DND-41 (cell line): ENCODE measurements at regions not wholly inside any gene's neighbourhood (a gene's known extent, or its start where the extent isn't known, plus 50 kb on each side); places are given as distances from the start of the nearest gene placed in this dataset.

Source experiments
- ATAC-seq: fragments of 200-7000 bp; cut with Tn5 transposase; 3 replicates; pipeline ENCODE4 v1.9.1; 2021; ENCODE audit warnings: low read depth; ENCODE audit not compliant: insufficient read depth
- DNase-seq: peaks from one replicate; pipeline ENCODE4 v3.0.0-alpha.2; 2020
- H2AFZ ChIP-seq: 2 replicates; pipeline ENCODE4 v1.6.0; 2012; ENCODE audit warnings: low read depth, low read length
- H3K27ac ChIP-seq: 2 replicates; pipeline ENCODE4 v1.5.1; 2012; ENCODE audit warnings: low read length, inconsistent platforms
- H3K27me3 ChIP-seq: fragments of 200-600 bp; sonication (generic); 2 replicates; pipeline ENCODE4 v1.6.0; 2012; ENCODE audit warnings: low read length, mild to moderate bottlenecking, inconsistent platforms; ENCODE audit not compliant: insufficient read depth, poor library complexity
- H3K36me3 ChIP-seq: 2 replicates; pipeline ENCODE4 v1.5.1; 2012; ENCODE audit warnings: low read length, inconsistent platforms; ENCODE audit not compliant: insufficient read depth
- H3K4me1 ChIP-seq: 2 replicates; pipeline ENCODE4 v1.5.1; 2012; ENCODE audit warnings: mild to moderate bottlenecking, low read length; ENCODE audit not compliant: insufficient read depth
- H3K4me2 ChIP-seq: 2 replicates; pipeline ENCODE4 v1.6.0; 2012; ENCODE audit warnings: mild to moderate bottlenecking, moderate library complexity, low read length, inconsistent platforms; ENCODE audit not compliant: insufficient read depth
- H3K4me3 ChIP-seq, 2 experiments: fragments of 200-600 bp in 1 of 2; shearing (Covaris generic) in 1 of 2; 2 replicates each; pipeline ENCODE4 v1.5.1; 2012 to 2016; ENCODE audit warnings: inconsistent platforms in 2 of 2, low read length in 2 of 2, mild to moderate bottlenecking in 2 of 2, low read depth in 1 of 2, moderate library complexity in 1 of 2
- H3K79me2 ChIP-seq: 2 replicates; pipeline ENCODE4 v1.6.0; 2012; ENCODE audit warnings: low read length, inconsistent platforms; ENCODE audit not compliant: insufficient read depth
- H3K9ac ChIP-seq: 2 replicates; pipeline ENCODE4 v1.6.0; 2012; ENCODE audit warnings: low read depth, mild to moderate bottlenecking, inconsistent platforms, low read length, moderate library complexity
- H3K9me3 ChIP-seq: 2 replicates; pipeline ENCODE4 v1.5.1; 2012; ENCODE audit warnings: low read length, moderate library complexity, mild to moderate bottlenecking, inconsistent platforms; ENCODE audit not compliant: insufficient read depth, severe bottlenecking
- H4K20me1 ChIP-seq: 2 replicates; pipeline ENCODE4 v1.6.0; 2012; ENCODE audit warnings: low read length; ENCODE audit not compliant: insufficient read depth
- EZH2 ChIP-seq: IDR thresholded peaks from 3 replicates; pipeline ENCODE4 v1.6.1; 2012; ENCODE audit warnings: borderline replicate concordance, low read depth, mild to moderate bottlenecking, moderate library complexity, low read length, inconsistent platforms; ENCODE audit not compliant: severe bottlenecking
- TF ChIP-seq, protein P1 (sequence below): IDR thresholded peaks from 2 replicates; pipeline ENCODE4 v1.5.1; 2012; ENCODE audit warnings: borderline replicate concordance, low read length, moderate library complexity, mild to moderate bottlenecking; ENCODE audit not compliant: poor library complexity, severe bottlenecking; ENCODE audit errors: extremely low read depth

DNA sequence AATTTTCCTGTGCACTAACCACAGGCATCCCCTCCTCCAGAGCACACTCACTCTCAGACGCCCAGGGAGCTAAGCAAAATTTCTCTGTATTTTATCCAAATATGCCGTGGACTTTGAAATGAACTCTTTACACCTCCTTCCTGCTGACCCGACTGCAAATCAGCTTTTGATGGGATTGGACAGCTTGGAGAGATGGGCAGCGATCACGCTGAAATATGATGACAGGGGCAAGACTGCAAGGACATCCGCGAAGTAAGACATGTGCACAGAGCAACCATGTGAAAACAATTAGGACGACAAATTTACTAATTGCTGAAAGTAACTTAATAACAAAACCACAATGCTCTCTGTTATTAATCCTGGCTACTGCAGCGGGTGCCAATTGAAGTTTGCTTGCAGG lies 64.6 kb upstream of the CLDN14 start:
- H3K79me2 ChIP-seq: no peaks in the 10 kb centered on the region
- H3K36me3 ChIP-seq: no peaks in the 10 kb centered on the region
- H3K4me1 ChIP-seq: no peaks in the 10 kb centered on the region
- TF ChIP-seq, protein P1, sequence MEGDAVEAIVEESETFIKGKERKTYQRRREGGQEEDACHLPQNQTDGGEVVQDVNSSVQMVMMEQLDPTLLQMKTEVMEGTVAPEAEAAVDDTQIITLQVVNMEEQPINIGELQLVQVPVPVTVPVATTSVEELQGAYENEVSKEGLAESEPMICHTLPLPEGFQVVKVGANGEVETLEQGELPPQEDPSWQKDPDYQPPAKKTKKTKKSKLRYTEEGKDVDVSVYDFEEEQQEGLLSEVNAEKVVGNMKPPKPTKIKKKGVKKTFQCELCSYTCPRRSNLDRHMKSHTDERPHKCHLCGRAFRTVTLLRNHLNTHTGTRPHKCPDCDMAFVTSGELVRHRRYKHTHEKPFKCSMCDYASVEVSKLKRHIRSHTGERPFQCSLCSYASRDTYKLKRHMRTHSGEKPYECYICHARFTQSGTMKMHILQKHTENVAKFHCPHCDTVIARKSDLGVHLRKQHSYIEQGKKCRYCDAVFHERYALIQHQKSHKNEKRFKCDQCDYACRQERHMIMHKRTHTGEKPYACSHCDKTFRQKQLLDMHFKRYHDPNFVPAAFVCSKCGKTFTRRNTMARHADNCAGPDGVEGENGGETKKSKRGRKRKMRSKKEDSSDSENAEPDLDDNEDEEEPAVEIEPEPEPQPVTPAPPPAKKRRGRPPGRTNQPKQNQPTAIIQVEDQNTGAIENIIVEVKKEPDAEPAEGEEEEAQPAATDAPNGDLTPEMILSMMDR: no peak
- no peak for TF ChIP-seq EZH2
- no peak overlapping the region for H3K9ac ChIP-seq
- peaks cover 3% of the 10 kb centered on the region for H3K27me3 ChIP-seq
- no peak overlapping the region for H3K4me3 ChIP-seq
- H4K20me1 ChIP-seq: no peaks in the 10 kb centered on the region
- ATAC-seq (no peak), DNase-seq (no peak)
- no peak overlapping the region for H3K4me2 ChIP-seq
- no peak overlapping the region for H3K27ac ChIP-seq
- no peaks in the 10 kb centered on the region for H3K9me3 ChIP-seq
- H2AFZ ChIP-seq: no peak overlapping the region

DNA sequence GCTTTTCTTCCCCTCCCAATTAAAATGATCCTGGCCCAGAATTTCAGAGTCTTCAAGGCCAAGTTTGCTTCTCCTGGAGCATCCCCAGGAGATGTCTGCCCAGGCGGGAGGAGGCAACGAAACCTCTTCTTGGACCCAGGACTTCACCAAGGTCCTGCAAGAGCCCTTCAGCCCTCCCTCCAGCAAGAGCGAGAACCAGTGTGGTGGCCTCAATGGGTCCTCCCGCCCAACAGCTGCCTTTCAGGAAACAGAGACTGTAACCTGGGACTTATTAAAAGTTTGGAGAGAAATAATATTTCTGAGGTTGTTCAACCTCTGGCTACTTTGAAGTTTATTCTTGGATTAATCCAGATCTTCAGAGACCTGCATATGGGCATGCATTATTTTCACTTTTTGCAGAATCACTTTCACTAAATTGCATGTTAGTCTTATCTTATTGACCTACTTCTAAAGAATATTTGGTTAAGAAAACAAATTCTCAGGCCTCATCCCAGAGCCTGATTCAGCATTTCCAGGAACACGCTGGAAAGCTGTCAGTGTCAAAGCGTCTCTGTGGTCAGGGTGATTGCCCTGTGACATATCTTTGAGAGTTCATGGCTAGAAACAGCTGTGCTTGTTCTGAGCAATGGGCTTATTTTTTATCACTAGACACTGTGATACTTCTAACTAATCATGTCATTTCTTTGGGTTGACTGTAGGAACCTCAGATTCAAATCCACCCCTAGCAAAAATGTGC lies 66.0 kb upstream of the CLDN14 start:
- no peaks in the 10 kb centered on the region for H4K20me1 ChIP-seq
- no peak overlapping the region for H3K9ac ChIP-seq
- H3K27me3 ChIP-seq: peaks cover 3% of the 10 kb centered on the region
- no peaks in the 10 kb centered on the region for H3K36me3 ChIP-seq
- ATAC-seq: no peak
- no peak overlapping the region for H3K27ac ChIP-seq
- no peak overlapping the region for H3K4me2 ChIP-seq
- no peaks in the 10 kb centered on the region for H3K4me1 ChIP-seq
- H3K9me3 ChIP-seq: no peaks in the 10 kb centered on the region
- DNase-seq: no peak
- no peak overlapping the region for H2AFZ ChIP-seq
- TF ChIP-seq EZH2: no peak
- TF ChIP-seq, protein P1: no peak
- H3K4me3 ChIP-seq: no peak overlapping the region
- no peaks in the 10 kb centered on the region for H3K79me2 ChIP-seq

DNA sequence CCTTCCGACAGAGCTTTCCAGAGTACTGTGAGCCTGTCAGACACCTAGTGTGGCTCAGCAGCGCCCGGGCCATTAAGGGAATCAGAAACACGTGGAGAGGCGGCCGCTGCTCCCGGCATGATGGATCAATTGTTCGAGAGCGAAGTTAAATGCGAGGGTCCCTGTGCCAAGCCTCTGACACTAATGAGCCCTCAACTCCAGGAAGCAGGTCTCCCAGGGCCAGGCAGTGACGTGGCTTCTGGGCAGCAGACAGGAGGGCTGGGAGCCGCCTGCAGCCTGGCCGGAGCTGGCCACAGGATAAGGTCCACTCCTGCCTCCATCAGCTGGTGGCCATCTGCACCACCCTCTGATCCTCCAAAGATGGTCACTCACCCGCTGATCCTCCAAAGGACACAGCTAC lies 67.5 kb upstream of the CLDN14 start:
- DNase-seq: no peak
- H3K4me2 ChIP-seq: no peak overlapping the region
- H3K36me3 ChIP-seq: no peaks in the 10 kb centered on the region
- no peak overlapping the region for H3K4me3 ChIP-seq
- peaks cover 3% of the 10 kb centered on the region for H3K27me3 ChIP-seq
- no peak overlapping the region for H3K27ac ChIP-seq
- no peaks in the 10 kb centered on the region for H3K9me3 ChIP-seq
- no peaks in the 10 kb centered on the region for H3K79me2 ChIP-seq
- H3K4me1 ChIP-seq: no peaks in the 10 kb centered on the region
- TF ChIP-seq, protein P1: no peak
- no peak for TF ChIP-seq EZH2
- H4K20me1 ChIP-seq: no peaks in the 10 kb centered on the region
- no peak for ATAC-seq
- no peak overlapping the region for H2AFZ ChIP-seq
- no peak overlapping the region for H3K9ac ChIP-seq

DNA sequence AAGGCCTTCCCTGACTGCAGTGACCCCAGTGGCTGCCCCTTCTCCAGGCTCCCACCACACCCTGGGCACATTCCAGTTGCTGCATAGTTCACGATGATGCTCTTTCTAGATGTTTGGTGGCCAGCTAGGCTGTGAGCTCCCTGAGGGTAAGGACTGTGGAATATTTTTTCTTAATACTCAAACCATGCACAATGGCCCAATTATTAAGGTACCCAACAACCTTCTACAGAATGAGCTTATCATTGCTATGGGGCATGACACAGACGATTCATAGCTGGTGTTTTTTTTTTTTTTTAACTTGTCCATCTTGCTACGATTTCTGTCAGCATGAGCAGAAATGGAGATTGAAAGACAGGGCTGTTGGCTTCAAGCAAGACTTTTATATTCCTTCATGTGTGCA lies 68.9 kb upstream of the CLDN14 start:
- H3K9me3 ChIP-seq: no peaks in the 10 kb centered on the region
- ATAC-seq (no peak), DNase-seq (no peak)
- TF ChIP-seq, protein P1: no peak
- TF ChIP-seq EZH2: no peak
- no peaks in the 10 kb centered on the region for H3K4me1 ChIP-seq
- H3K27me3 ChIP-seq: peaks cover 2% of the 10 kb centered on the region
- H3K27ac ChIP-seq: no peak overlapping the region
- no peaks in the 10 kb centered on the region for H3K36me3 ChIP-seq
- no peak overlapping the region for H2AFZ ChIP-seq
- no peak overlapping the region for H3K4me2 ChIP-seq
- H3K4me3 ChIP-seq: no peak overlapping the region
- no peaks in the 10 kb centered on the region for H3K79me2 ChIP-seq
- H3K9ac ChIP-seq: no peak overlapping the region
- H4K20me1 ChIP-seq: no peaks in the 10 kb centered on the region
